ENCODE measurements at regions not wholly inside any gene's neighbourhood (a gene's known extent, or its start where the extent isn't known, plus 50 kb on each side); places are given as distances from the start of the nearest gene placed in this dataset.

DNA sequence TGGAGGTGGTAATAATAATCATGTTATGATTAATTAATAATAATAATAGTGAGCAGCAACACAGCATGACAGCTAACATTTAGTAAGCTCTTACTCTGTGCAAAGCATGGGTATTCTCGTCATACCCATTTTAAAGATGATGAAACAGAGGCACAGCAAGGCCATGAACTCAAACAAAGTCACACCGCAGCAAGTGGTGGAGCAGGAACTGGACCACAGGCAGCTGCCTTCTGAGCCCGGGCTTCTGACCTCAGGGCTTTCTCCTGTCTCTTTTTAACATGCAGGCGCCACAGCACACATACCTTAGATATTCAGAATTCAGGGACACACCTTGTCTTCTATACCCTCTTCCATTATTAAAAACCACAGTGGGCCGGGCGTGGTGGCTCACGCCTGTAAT is 50.7 kb upstream of the SPATA12 start:
- Histone ChIP-seq H3K4me3 (ENCODE audit: low read depth, low read length) (no peak overlapping the region), H3K4me1 (no peaks in the 10 kb centered on the region), H3K36me3 (no peaks in the 10 kb centered on the region), H3K9me3 (no peaks in the 10 kb centered on the region), H3K27me3 (no peaks in the 10 kb centered on the region)
- TF ChIP-seq, protein P1, sequence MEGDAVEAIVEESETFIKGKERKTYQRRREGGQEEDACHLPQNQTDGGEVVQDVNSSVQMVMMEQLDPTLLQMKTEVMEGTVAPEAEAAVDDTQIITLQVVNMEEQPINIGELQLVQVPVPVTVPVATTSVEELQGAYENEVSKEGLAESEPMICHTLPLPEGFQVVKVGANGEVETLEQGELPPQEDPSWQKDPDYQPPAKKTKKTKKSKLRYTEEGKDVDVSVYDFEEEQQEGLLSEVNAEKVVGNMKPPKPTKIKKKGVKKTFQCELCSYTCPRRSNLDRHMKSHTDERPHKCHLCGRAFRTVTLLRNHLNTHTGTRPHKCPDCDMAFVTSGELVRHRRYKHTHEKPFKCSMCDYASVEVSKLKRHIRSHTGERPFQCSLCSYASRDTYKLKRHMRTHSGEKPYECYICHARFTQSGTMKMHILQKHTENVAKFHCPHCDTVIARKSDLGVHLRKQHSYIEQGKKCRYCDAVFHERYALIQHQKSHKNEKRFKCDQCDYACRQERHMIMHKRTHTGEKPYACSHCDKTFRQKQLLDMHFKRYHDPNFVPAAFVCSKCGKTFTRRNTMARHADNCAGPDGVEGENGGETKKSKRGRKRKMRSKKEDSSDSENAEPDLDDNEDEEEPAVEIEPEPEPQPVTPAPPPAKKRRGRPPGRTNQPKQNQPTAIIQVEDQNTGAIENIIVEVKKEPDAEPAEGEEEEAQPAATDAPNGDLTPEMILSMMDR (IDR thresholded peaks at IDR 0.05; ENCODE audit: low read depth, low read length): no peak
- DNase-seq: no peak

DNA sequence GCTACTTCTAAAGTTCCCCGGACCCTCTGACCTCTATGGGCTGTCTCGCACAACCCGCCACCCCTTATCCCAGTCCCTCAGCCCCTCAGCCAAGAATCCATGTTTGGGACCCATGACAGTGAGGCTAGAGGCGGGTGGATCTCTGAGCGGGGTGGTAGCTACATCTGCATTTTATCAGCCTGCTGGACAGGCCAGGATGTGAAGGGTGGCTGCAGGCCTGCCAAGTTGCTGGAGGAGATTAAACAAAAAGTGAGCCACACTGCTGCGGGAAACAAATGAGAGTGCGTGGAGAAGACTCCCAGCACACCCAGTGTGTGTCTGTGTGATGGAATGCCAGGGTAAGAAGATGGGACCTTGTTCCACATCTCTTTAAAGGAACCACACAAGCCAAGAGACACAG is 51.1 kb upstream of the SPATA12 start:
- no peaks in the 10 kb centered on the region for H3K36me3 ChIP-seq
- no peaks in the 10 kb centered on the region for H3K4me1 ChIP-seq
- DNase-seq: no peak
- H3K9me3 ChIP-seq: no peaks in the 10 kb centered on the region
- H3K4me3 ChIP-seq (ENCODE audit: low read depth, low read length): no peak overlapping the region
- TF ChIP-seq, protein P1 (IDR thresholded peaks at IDR 0.05; ENCODE audit: low read depth, low read length): no peak
- H3K27me3 ChIP-seq: no peaks in the 10 kb centered on the region

DNA sequence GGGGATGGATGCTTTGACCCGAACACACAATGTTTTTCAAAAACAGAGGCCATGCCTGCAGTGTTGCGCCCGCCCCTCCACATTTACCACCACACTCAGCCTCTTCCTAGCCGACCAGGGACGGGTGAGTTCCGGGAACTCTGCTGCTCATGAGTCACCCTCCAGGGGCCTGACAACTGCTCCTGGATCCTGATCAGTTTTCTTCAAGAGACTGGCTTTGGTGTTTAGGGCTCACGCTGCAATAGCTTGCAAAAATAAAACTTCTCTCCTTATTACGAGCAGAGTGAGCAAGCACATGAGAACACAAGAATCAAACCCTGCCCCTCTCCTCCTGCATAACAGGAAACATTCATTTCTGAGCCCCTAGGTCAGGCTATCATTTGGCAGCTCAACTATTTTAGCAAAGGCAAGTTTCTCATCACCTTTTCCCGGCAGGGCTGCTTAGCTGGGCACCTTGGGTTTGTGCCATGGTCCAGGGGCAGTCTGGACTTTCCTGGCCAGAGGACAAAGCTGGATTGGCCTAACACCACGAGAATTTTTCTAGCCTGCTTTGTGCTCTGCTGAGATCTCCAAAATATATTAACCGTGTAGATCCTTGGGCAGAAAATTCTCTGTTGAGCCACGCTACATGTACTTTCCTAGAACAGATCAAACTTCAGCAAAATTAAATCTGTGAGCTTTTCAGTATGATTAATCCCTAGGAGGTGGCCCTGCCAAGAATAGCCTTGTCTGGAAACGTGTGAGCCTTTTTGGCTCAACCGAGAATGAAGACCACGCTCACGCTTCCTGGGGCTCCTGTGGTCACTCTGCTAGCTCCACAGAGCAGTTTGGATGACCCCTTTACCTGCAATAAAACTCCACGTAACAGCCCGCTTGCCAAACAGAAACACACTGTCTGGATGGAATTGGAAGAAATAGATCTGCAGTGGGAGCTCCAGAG is 52.7 kb upstream of the SPATA12 start:
- no peak overlapping the region for H3K4me3 ChIP-seq (ENCODE audit: low read depth, low read length)
- no peaks in the 10 kb centered on the region for H3K36me3 ChIP-seq
- H3K9me3 ChIP-seq: no peaks in the 10 kb centered on the region
- DNase-seq: no peak
- H3K27me3 ChIP-seq: no peaks in the 10 kb centered on the region
- H3K4me1 ChIP-seq: no peaks in the 10 kb centered on the region
- TF ChIP-seq, protein P1 (IDR thresholded peaks at IDR 0.05; ENCODE audit: low read depth, low read length): no peak

DNA sequence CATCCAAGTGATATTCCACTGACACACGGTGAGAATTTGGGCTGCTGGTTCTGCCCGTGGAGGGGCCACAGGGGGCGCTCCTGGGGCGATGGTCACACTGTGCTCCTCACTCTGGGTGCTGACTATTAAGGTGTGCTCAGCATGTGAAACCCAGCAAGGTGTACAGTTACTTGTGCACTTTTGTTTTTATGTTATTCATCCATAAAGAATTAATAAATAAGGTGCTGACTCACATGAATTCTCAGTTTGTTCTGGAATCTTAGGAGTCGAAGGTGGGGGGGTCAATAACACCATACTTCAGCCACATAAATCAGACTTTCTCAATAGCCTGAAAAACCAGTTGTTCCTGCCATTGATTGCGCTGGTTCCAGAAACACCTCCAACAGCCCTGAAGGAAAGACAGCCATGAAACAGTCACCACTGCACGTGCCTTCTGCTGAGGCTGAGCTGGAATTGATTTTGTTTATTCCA is 53.5 kb upstream of the SPATA12 start:
- DNase-seq: no peak
- H3K27me3 ChIP-seq: no peaks in the 10 kb centered on the region
- H3K4me1 ChIP-seq: no peaks in the 10 kb centered on the region
- H3K4me3 ChIP-seq (ENCODE audit: low read depth, low read length): no peak overlapping the region
- H3K36me3 ChIP-seq: no peaks in the 10 kb centered on the region
- TF ChIP-seq, protein P1 (IDR thresholded peaks at IDR 0.05; ENCODE audit: low read depth, low read length): no peak
- H3K9me3 ChIP-seq: no peaks in the 10 kb centered on the region

DNA sequence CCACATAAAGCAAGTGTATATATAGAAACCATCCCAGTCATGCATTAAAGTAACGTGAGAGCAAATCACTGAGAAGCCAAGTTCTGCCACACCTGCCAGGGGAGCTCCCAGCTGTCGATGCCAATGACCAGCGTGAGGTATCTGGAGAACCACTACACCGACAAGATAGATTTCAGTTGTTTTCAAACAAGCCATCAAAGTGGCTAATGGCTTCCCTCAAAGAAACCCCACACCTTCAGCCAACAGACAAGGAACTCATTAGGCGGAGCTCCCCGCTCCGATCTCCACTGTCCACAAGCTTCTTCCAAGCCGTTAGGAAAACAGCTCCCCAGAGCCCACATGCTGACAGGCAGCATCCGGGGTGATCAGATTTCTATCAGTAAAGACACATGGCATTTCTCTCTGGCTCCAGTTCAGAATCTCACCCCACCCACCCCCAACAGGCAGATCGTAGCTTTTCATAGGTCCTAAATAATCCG is 54.2 kb upstream of the SPATA12 start:
- no peak overlapping the region for H3K4me3 ChIP-seq (ENCODE audit: low read depth, low read length)
- no peaks in the 10 kb centered on the region for H3K4me1 ChIP-seq
- no peak for DNase-seq
- TF ChIP-seq, protein P1 (IDR thresholded peaks at IDR 0.05; ENCODE audit: low read depth, low read length): no peak
- no peaks in the 10 kb centered on the region for H3K9me3 ChIP-seq
- no peaks in the 10 kb centered on the region for H3K36me3 ChIP-seq
- H3K27me3 ChIP-seq: no peaks in the 10 kb centered on the region

DNA sequence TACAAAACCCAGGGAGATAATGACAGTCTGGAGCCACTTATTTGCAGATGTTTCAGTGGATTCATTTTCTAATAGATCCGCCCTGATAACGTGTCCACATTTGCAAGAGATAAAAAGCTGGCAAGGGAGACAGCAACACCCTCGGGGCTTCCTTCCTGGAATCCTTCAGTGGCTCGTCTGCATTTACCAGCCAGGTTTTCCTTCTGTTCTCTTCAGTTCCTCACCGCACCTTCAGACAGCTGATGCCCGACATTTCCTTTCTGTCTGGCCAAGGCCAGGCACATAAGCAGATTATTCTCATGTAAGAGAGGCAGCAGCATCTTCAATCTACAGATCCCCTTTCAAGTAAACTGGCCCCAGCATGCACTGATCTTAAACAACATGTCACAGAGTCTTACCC is 56.2 kb upstream of the SPATA12 start:
- no peaks in the 10 kb centered on the region for H3K4me1 ChIP-seq
- TF ChIP-seq, protein P1 (IDR thresholded peaks at IDR 0.05; ENCODE audit: low read depth, low read length): no peak

More for the DNA sequence above, 56.2 kb upstream of the SPATA12 start:
- H3K27me3 ChIP-seq: no peaks in the 10 kb centered on the region
- DNase-seq: no peak
- H3K36me3 ChIP-seq: no peaks in the 10 kb centered on the region
- no peaks in the 10 kb centered on the region for H3K9me3 ChIP-seq
- H3K4me3 ChIP-seq (ENCODE audit: low read depth, low read length): no peak overlapping the region
